Spleen (tissue), 7 donors: ENCODE measurements at regions not wholly inside any gene's neighbourhood (a gene's known extent, or its start where the extent isn't known, plus 50 kb on each side); places are given as distances from the start of the nearest gene placed in this dataset.

ENCODE experiments used
- CTCF ChIP-seq, 11 experiments: fragments of 200-600 bp in 7 of 11; fragments of 450-650 bp in 4 of 11; sonication (generic) in 4 of 11; IDR thresholded peaks in 8 of 11; conservative IDR thresholded peaks in 3 of 11; 1 replicate in 7 of 11; 2 replicates in 4 of 11; pipeline versions ENCODE4 v1.4.0 to v1.8.0; 2016 to 2021; ENCODE audit warnings: antibody characterized with exemption in 11 of 11, inconsistent platforms in 4 of 11, mild to moderate bottlenecking in 1 of 11
- POLR2A ChIP-seq, 3 donors: fragments of 450-650 bp; IDR thresholded peaks; one replicate each; pipeline ENCODE4 v1.5.1; 2017; ENCODE audit warnings: antibody characterized with exemption in 3 of 3, mild to moderate bottlenecking in 1 of 3
- POLR2AphosphoS5 ChIP-seq, 3 donors: sonication (generic); formaldehyde crosslinking; IDR thresholded peaks; one replicate each; pipeline ENCODE4 v1.5.1; 2017; ENCODE audit warnings: antibody characterized with exemption in 3 of 3
- donor health status: DM: no; HTN: no; CAD: no; lungs with moderate emphysema.
- donor health status: DM: no; HTN: no; CAD: no.
- donor health status: DM: no; HTN: no; CAD: no.

- TF ChIP-seq CTCF (IDR thresholded peaks at IDR 0.05 in 8 of 11, conservative IDR thresholded peaks at IDR 0.05 in 3 of 11) (no peak), POLR2A (IDR thresholded peaks at IDR 0.05) (no peak), POLR2AphosphoS5 (IDR thresholded peaks at IDR 0.05) (no peak)
Measured at GRCh38 chr5:74977471-74977870, 74.9 kb downstream of the GCNT4 start.
